Immature natural killer cell (primary cell): ENCODE measurements at regions not wholly inside any gene's neighbourhood (a gene's known extent, or its start where the extent isn't known, plus 50 kb on each side); places are given as distances from the start of the nearest gene placed in this dataset.
"Not testable (repeated sequence)": the region's sequence is repeated elsewhere in the genome, so short reads cannot be mapped to it uniquely, and the experiment has no call there.

Experiments used
- DNase-seq, 3 donors: peaks; one replicate each; pipeline ENCODE4 v3.0.0; 2022; ENCODE audit warnings: mixed read lengths in 1 of 3
- H3K27ac Mint-ChIP-seq, 6 donors: one replicate each; pipeline ENCODE4 v1.8.0; 2020; ENCODE audit warnings: mixed read lengths in 6 of 6, mild to moderate bottlenecking in 5 of 6, inconsistent platforms in 4 of 6, moderate library complexity in 3 of 6
- H3K27me3 Mint-ChIP-seq, 3 donors: one replicate each; pipeline ENCODE4 v1.8.0; 2020 to 2021; ENCODE audit warnings: low read depth in 3 of 3, mild to moderate bottlenecking in 3 of 3, mixed read lengths in 3 of 3, moderate library complexity in 3 of 3, inconsistent platforms in 1 of 3
- H3K36me3 Mint-ChIP-seq, 3 donors: one replicate each; pipeline ENCODE4 v1.8.0; 2020; ENCODE audit warnings: mixed read lengths in 3 of 3, inconsistent platforms in 2 of 3, mild to moderate bottlenecking in 2 of 3
- H3K4me1 Mint-ChIP-seq, 2 donors: one replicate each; pipeline ENCODE4 v1.8.0; 2020; ENCODE audit warnings: inconsistent platforms in 2 of 2, mild to moderate bottlenecking in 2 of 2, mixed read lengths in 2 of 2, moderate library complexity in 1 of 2
- H3K4me3 Mint-ChIP-seq, 5 donors: one replicate each; pipeline ENCODE4 v1.8.0; 2020; ENCODE audit warnings: mild to moderate bottlenecking in 5 of 5, mixed read lengths in 5 of 5, inconsistent platforms in 3 of 5, moderate library complexity in 3 of 5
- H3K9me3 Mint-ChIP-seq, 6 donors: one replicate each; pipeline ENCODE4 v1.8.0; 2020; ENCODE audit warnings: mild to moderate bottlenecking in 6 of 6, mixed read lengths in 6 of 6, inconsistent platforms in 4 of 6, moderate library complexity in 3 of 6

GRCh38 chr19:22545751-22546150, 88.4 kb upstream of the ZNF492 start:
- DNase-seq = no peak
- H3K4me3 Mint-ChIP-seq = no peak overlapping the region
- H3K27me3 Mint-ChIP-seq = peaks cover 0 to 3% (median 0%) of the 10 kb centered on the region in 3 donors
- H3K9me3 Mint-ChIP-seq = peaks cover 16 to 72% (median 43%) of the 10 kb centered on the region in 6 donors
- no peak overlapping the region for H3K27ac Mint-ChIP-seq
- no peaks in the 10 kb centered on the region for H3K4me1 Mint-ChIP-seq
- H3K36me3 Mint-ChIP-seq = peaks cover 0 to 5% (median 0%) of the 10 kb centered on the region in 3 donors

- Mint-ChIP-seq H3K27me3 (no peaks in the 10 kb centered on the region), H3K4me3 (no peak overlapping the region), H3K27ac (no peak overlapping the region), H3K36me3 (peaks cover 0 to 7% (median 4%) of the 10 kb centered on the region in 3 donors), H3K4me1 (no peaks in the 10 kb centered on the region), H3K9me3 (peaks cover 13 to 58% (median 23%) of the 10 kb centered on the region in 6 donors)
- DNase-seq = no peak
These were observed 100.4 kb upstream of the ZNF492 start for GRCh38 chr19:22533761-22534160.

DNA sequence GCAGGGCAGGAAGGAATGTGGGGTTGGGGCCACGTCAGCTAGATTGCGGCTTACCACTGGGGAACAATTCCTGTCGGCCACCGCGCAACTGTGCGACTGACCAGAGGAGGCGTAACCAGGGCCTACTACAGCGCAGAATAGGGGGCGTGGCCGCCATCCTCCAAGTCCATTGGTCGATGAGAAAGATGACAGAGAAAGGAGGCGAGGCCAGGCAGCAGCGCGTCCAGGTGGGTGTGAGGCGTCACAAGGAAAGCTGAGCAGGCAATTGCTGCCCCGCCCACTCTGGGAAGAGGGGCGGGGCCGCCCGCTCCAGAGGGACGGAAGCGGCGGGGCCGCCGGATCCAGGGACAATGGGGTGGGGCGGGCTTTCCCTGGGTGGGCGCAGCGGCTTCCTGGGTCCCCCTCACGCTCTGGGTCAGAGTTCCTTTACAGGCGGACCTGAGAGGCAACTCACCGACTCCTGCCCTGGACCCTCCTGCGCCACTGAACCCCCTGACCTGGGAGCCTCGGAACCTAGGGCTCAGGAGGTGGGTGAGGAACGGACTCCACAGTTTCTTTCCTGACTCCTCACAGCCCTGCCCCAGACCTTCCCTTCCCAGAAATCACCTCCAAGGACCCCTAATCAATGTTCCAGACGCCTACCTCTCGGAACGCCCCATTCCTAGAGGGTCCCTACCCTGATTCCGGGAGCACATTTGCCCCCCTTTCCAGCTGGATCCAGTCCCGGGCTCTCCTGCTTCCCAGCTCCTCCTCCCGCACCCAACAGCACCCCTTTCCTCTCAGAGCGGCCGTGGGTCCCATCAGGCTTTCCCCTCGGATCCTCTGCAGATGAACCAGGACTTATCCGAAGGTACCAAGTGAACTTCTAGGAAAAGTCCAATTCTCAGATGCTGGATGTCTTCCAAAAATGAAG, 101.5 kb upstream of the ZNF492 start:
- Mint-ChIP-seq H3K36me3 (peaks cover 0 to 7% (median 4%) of the 10 kb centered on the region in 3 donors), H3K27me3 (no peaks in the 10 kb centered on the region), H3K4me1 (no peaks in the 10 kb centered on the region), H3K27ac (no peak overlapping the region), H3K9me3 (peaks cover 17 to 63% (median 21%) of the 10 kb centered on the region in 6 donors), H3K4me3 (no peak overlapping the region)
- DNase-seq = no peak

- Mint-ChIP-seq H3K4me3 (no peak overlapping the region), H3K4me1 (no peaks in the 10 kb centered on the region), H3K36me3 (peaks cover 0 to 5% (median 4%) of the 10 kb centered on the region in 3 donors), H3K9me3 (peaks cover 15 to 72% (median 26%) of the 10 kb centered on the region in 6 donors), H3K27ac (no peak overlapping the region), H3K27me3 (no peaks in the 10 kb centered on the region)
- no peak for DNase-seq
These were observed 104.1 kb upstream of the ZNF492 start for GRCh38 chr19:22530042-22530441.

GRCh38 chr19:22528956-22529355, 105.2 kb upstream of the ZNF492 start:
- H3K9me3 Mint-ChIP-seq = peaks cover 14 to 75% (median 29%) of the 10 kb centered on the region in 6 donors

DNA sequence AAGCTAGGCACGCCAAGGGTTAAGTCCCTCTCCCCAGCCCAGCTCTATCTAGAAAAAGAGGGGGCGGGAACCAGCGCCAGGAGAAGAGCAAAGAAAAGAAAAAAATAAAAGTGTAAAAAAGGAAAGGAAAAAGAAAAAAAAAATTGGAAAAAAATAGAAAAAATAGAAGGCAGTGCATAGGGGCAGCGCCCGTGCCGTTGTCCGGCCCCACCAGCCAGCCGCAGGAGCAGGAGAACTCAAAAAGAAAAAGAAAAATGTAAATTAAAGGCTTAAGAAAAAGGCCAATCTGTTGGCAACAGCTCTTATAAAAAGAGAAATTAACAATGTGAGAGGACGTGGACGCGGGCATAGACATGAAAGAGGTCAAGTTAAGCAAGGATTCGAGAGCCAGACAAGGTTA, 105.4 kb upstream of the ZNF98 start:
- Mint-ChIP-seq H3K27me3 (peaks cover 0 to 1% (median 0%) of the 10 kb centered on the region in 3 donors), H3K9me3 (peaks cover 10 to 75% (median 30%) of the 10 kb centered on the region in 6 donors), H3K4me1 (no peaks in the 10 kb centered on the region), H3K36me3 (no peaks in the 10 kb centered on the region), H3K4me3 (no peak overlapping the region), H3K27ac (no peak overlapping the region)
- DNase-seq = no peak

More at GRCh38 chr19:22528956-22529355, 105.2 kb upstream of the ZNF492 start:
- H3K36me3 Mint-ChIP-seq = peaks cover 0 to 4% (median 4%) of the 10 kb centered on the region in 3 donors
- H3K4me1 Mint-ChIP-seq = no peaks in the 10 kb centered on the region
- no peaks in the 10 kb centered on the region for H3K27me3 Mint-ChIP-seq
- no peak for DNase-seq
- H3K27ac Mint-ChIP-seq = no peak overlapping the region
- no peak overlapping the region for H3K4me3 Mint-ChIP-seq

DNA sequence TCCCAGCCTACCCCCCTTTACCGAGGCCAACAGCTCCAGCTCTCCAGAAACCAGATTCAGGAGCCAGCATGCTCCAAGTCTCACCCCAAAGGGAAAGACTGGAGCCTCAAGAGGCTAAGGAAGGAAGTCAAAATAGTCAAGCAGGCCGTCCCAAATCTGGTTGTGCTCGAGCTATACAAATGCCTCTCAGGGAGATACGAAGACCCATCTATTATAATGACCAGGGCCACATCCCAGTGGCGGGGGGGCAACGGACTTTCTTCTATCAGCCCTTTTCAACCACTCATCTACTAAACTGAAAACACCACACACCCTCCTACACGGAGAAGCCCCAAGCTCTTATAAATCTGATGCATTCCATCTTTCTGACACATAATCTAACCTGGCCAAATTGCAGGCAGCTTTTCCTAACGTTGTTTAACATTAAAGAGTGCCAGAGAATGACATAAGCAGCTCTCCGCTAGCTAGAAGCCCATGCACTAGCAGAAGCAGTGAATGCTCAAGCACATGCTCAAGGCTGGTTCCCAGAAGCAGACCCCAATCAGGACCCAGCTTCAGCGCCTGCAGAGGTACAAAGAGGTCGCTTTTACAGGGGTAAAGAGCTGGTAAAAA, 104.6 kb upstream of the ZNF98 start:
- no peak for DNase-seq
- peaks cover 10 to 75% (median 32%) of the 10 kb centered on the region in 6 donors for H3K9me3 Mint-ChIP-seq
- H3K27ac Mint-ChIP-seq = no peak overlapping the region
- no peaks in the 10 kb centered on the region for H3K36me3 Mint-ChIP-seq
- no peaks in the 10 kb centered on the region for H3K4me1 Mint-ChIP-seq
- no peak overlapping the region for H3K4me3 Mint-ChIP-seq
- H3K27me3 Mint-ChIP-seq = peaks cover 0 to 1% (median 0%) of the 10 kb centered on the region in 3 donors

DNA sequence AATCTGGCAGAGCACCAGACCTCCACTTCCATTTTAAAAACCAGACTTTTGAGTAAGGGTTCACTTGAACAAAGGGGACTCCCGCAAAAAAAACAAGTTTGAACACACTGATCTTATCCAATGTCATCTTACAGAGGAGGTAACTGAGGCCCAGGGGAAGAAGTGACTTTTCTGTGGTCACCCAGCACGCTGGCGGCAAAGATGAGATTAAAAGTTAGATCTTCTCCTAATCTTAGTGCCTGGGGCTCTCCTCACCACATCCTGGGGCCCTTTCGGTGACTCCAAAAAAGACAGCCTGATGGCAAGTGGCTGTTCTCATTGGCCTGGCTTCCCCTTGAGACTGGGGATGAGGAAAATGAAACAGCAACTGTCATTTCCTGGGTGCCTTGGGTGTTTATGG, 101.8 kb upstream of the ZNF98 start:
- Mint-ChIP-seq H3K4me1 (no peaks in the 10 kb centered on the region), H3K9me3 (peaks cover 16 to 79% (median 47%) of the 10 kb centered on the region in 6 donors), H3K27ac (no peak overlapping the region), H3K4me3 (no peak overlapping the region), H3K27me3 (peaks cover 0 to 2% (median 1%) of the 10 kb centered on the region in 3 donors), H3K36me3 (no peaks in the 10 kb centered on the region)
- DNase-seq = no peak

- not testable (repeated sequence) for DNase-seq, H3K4me3 Mint-ChIP-seq, H3K4me1 Mint-ChIP-seq, H3K36me3 Mint-ChIP-seq, H3K27ac Mint-ChIP-seq, H3K27me3 Mint-ChIP-seq
- H3K9me3 Mint-ChIP-seq = peaks cover 17 to 63% (median 48%) of the 10 kb centered on the region in 6 donors
These were observed 97.4 kb upstream of the ZNF98 start for GRCh38 chr19:22519562-22519961.

DNA sequence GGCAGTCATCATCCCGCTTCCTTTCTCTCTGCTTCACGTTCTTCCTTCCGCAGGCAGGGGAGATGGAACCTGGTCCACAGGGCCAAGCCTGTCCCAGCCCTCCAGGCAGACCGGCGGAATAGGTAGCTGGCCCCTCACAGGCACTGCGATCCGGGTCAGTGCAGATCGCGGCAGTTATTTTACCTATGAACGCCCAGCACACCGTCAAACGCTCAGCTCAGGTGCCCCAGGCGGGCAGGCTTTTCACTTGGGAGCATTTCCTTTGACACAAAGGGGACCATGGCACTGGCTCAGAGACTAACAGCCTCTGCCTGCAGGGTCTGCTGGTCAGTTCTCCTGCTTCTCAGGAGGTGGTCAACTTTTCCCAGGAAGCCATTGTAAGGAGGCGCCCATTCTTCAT, 97.0 kb upstream of the ZNF98 start:
- Mint-ChIP-seq H3K9me3 (peaks cover 17 to 59% (median 48%) of the 10 kb centered on the region in 6 donors), H3K36me3 (no peaks in the 10 kb centered on the region)

DNA sequence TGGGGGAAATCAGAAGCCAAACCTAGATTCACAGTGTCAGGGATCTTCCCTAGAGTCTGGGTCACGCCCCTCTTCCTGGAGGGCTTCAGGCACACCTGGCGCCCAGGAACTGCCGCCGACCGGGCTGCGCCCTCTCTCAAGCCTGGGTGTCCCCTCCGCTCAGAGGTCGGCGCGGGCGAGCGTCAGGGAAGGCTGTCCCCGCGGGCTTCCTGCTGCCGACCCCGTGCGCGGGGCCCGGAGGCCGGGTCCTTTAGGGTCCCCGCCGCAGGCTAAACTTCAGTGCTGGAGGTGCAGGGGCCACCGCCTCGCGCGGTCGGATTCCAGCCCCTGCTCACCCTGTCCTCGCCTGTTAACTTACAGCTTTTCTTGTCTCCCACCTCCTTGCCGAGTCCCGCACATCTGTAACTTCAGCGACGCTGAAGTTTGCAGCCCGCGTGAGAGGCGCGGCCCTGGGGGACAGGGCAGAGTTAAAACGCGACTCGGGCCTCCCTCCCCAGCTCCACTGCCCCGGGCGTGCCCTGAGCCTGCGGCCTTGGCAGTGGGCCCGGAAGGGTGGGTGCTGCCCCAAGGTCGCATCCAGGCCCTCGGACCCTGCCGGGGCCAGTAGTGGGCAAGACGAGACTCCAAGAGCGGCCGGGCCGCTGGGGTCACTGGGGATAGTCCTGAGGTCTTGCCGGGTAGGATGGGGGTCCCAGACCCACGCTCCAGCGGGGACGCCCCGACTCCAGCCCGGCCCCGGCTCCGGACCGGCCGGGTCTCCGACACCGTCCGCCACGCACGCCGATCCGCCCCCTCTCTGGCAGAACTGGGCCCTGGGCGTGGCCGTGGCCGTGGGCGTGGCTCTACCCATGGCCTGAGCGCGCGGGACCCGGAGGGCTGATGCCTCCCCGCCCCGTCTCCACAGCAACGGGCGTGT, 95.6 kb upstream of the ZNF98 start:
- H3K27me3 Mint-ChIP-seq = peaks cover 0 to 2% (median 0%) of the 10 kb centered on the region in 3 donors
- H3K4me1 Mint-ChIP-seq = no peaks in the 10 kb centered on the region
- no peaks in the 10 kb centered on the region for H3K36me3 Mint-ChIP-seq
- no peak overlapping the region for H3K4me3 Mint-ChIP-seq
- DNase-seq = no peak
- peaks cover 18 to 57% (median 44%) of the 10 kb centered on the region in 6 donors for H3K9me3 Mint-ChIP-seq
- no peak overlapping the region for H3K27ac Mint-ChIP-seq

More for the DNA sequence above, 97.0 kb upstream of the ZNF98 start:
- Mint-ChIP-seq H3K27ac (no peak overlapping the region), H3K27me3 (peaks cover 0 to 2% (median 1%) of the 10 kb centered on the region in 3 donors), H3K4me3 (no peak overlapping the region), H3K4me1 (no peaks in the 10 kb centered on the region)
- DNase-seq = no peak

DNA sequence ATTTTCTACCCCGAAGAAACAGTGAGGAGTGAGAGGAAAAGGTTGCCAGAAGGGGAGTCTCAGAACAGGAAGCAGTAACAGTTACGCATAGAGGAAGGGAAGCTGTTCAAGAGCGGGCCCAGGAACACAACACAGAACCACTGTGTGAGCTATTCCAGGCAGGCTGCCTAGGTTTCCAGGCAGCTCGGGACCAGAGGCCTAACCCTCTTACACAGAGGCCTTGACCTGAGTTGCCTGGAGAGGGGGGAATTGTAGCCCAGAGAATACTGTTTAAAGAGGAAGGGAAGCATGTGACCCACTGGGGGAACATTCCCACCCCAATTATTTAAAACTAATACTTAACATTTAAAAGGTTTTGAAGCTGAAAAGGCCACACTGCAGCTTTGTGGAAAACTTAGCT, 93.3 kb upstream of the ZNF98 start:
- no peak overlapping the region for H3K4me3 Mint-ChIP-seq
- H3K27ac Mint-ChIP-seq = no peak overlapping the region
- no peaks in the 10 kb centered on the region for H3K4me1 Mint-ChIP-seq
- H3K9me3 Mint-ChIP-seq = peaks cover 22 to 53% (median 37%) of the 10 kb centered on the region in 6 donors
- no peaks in the 10 kb centered on the region for H3K36me3 Mint-ChIP-seq
- peaks cover 0 to 2% (median 0%) of the 10 kb centered on the region in 3 donors for H3K27me3 Mint-ChIP-seq
- DNase-seq = no peak

- no peak overlapping the region for H3K27ac Mint-ChIP-seq
These were observed 81.4 kb upstream of the ZNF98 start for GRCh38 chr19:22503524-22503923.

More at GRCh38 chr19:22503524-22503923, 81.4 kb upstream of the ZNF98 start:
- H3K4me3 Mint-ChIP-seq = no peak overlapping the region
- DNase-seq = no peak
- peaks cover 0 to 2% (median 2%) of the 10 kb centered on the region in 3 donors for H3K27me3 Mint-ChIP-seq
- no peaks in the 10 kb centered on the region for H3K4me1 Mint-ChIP-seq
- H3K36me3 Mint-ChIP-seq = no peaks in the 10 kb centered on the region
- peaks cover 25 to 67% (median 57%) of the 10 kb centered on the region in 6 donors for H3K9me3 Mint-ChIP-seq
